Body of pancreas (tissue), 4 donors: ENCODE measurements at regions not wholly inside any gene's neighbourhood (a gene's known extent, or its start where the extent isn't known, plus 50 kb on each side); places are given as distances from the start of the nearest gene placed in this dataset.

Experiments used
- CTCF ChIP-seq, 7 experiments: fragments of 450-650 bp in 4 of 7; fragments of 200-600 bp in 3 of 7; sonication (generic) in 3 of 7; IDR thresholded peaks; one replicate each; pipeline ENCODE4 v1.5.1; 2016 to 2019; ENCODE audit warnings: antibody characterized with exemption in 7 of 7
- POLR2A ChIP-seq, 3 donors: fragments of 450-650 bp; IDR thresholded peaks; one replicate each; pipeline ENCODE4 v1.6.1; 2016; ENCODE audit warnings: antibody characterized with exemption in 3 of 3, mild to moderate bottlenecking in 2 of 3

GRCh38 chr3:81989274-81989673 lies 227.8 kb upstream of the GBE1 start:
- TF ChIP-seq CTCF (IDR thresholded peaks at IDR 0.05) (no peak), POLR2A (IDR thresholded peaks at IDR 0.05) (no peak)
